Neutrophil (primary cell): ENCODE measurements at regions not wholly inside any gene's neighbourhood (a gene's known extent, or its start where the extent isn't known, plus 50 kb on each side); places are given as distances from the start of the nearest gene placed in this dataset.

Experiments
- H3K27ac ChIP-seq: fragments of 200-600 bp; sonication (generic); 2 replicates; pipeline ENCODE4 v1.5.1; 2016; ENCODE audit warnings: mild to moderate bottlenecking, moderate library complexity
- H3K27me3 ChIP-seq: fragments of 200-600 bp; sonication (generic); 2 replicates; pipeline ENCODE4 v1.6.0; 2016; ENCODE audit warnings: mild to moderate bottlenecking
- H3K36me3 ChIP-seq: fragments of 200-600 bp; sonication (generic); 2 replicates; pipeline ENCODE4 v1.5.1; 2017
- H3K4me1 ChIP-seq, 2 experiments: fragments of 200-600 bp in 1 of 2; sonication (generic) in 1 of 2; 1 replicate in 1 of 2; 2 replicates in 1 of 2; pipeline versions ENCODE4 v1.5.1 to v1.6.1; 2013 to 2016; ENCODE audit warnings: low read depth in 1 of 2, low read length in 1 of 2, mild to moderate bottlenecking in 1 of 2, moderate library complexity in 1 of 2; ENCODE audit not compliant: control insufficient read depth in 1 of 2, insufficient read depth in 1 of 2
- H3K4me3 ChIP-seq, 2 experiments: fragments of 200-600 bp in 1 of 2; sonication (generic) in 1 of 2; 1 replicate in 1 of 2; 2 replicates in 1 of 2; pipeline ENCODE4 v1.5.1; 2013 to 2016; ENCODE audit warnings: low read depth in 1 of 2, low read length in 1 of 2, mild to moderate bottlenecking in 1 of 2, moderate library complexity in 1 of 2
- H3K9me3 ChIP-seq: fragments of 200-600 bp; sonication (generic); 2 replicates; pipeline ENCODE4 v1.5.1; 2016
- CTCF ChIP-seq: fragments of 200-600 bp; sonication (generic); IDR thresholded peaks from 2 replicates; pipeline ENCODE4 v1.5.1; 2016; ENCODE audit warnings: antibody characterized with exemption

GRCh38 chr2:16303761-16304160 lies 361.9 kb downstream of the CYRIA start:
- Histone ChIP-seq H3K27ac (no peak overlapping the region), H3K4me3 (no peak overlapping the region), H3K9me3 (no peaks in the 10 kb centered on the region), H3K27me3 (no peaks in the 10 kb centered on the region), H3K4me1 (no peaks in the 10 kb centered on the region), H3K36me3 (no peaks in the 10 kb centered on the region)
- no peak for TF ChIP-seq CTCF

- H3K27ac ChIP-seq: no peak overlapping the region
- no peak for TF ChIP-seq CTCF
- no peaks in the 10 kb centered on the region for H3K27me3 ChIP-seq
- no peaks in the 10 kb centered on the region for H3K4me1 ChIP-seq
- H3K9me3 ChIP-seq: no peaks in the 10 kb centered on the region
- H3K4me3 ChIP-seq: no peak overlapping the region
- H3K36me3 ChIP-seq: no peaks in the 10 kb centered on the region
These were observed 362.4 kb downstream of the CYRIA start for GRCh38 chr2:16303273-16303577.

- Histone ChIP-seq H3K27me3 (no peaks in the 10 kb centered on the region), H3K27ac (no peak overlapping the region), H3K36me3 (no peaks in the 10 kb centered on the region), H3K4me1 (no peaks in the 10 kb centered on the region), H3K4me3 (no peak overlapping the region), H3K9me3 (no peaks in the 10 kb centered on the region)
- no peak for TF ChIP-seq CTCF
These were observed 362.3 kb downstream of the MYCN start for GRCh38 chr2:16302431-16303272.

GRCh38 chr2:16301961-16302360 lies 361.6 kb downstream of the MYCN start:
- Histone ChIP-seq H3K36me3 (no peaks in the 10 kb centered on the region), H3K4me1 (no peaks in the 10 kb centered on the region), H3K4me3 (no peak overlapping the region), H3K27me3 (no peaks in the 10 kb centered on the region), H3K9me3 (no peaks in the 10 kb centered on the region), H3K27ac (no peak overlapping the region)
- no peak for TF ChIP-seq CTCF

- Histone ChIP-seq H3K27ac (no peak overlapping the region), H3K4me1 (no peaks in the 10 kb centered on the region), H3K9me3 (no peaks in the 10 kb centered on the region), H3K27me3 (no peaks in the 10 kb centered on the region), H3K36me3 (no peaks in the 10 kb centered on the region), H3K4me3 (no peak overlapping the region)
- no peak for TF ChIP-seq CTCF
These were observed 358.5 kb downstream of the MYCN start for GRCh38 chr2:16298866-16299265.
